HCT116 (cell line): ENCODE measurements at regions not wholly inside any gene's neighbourhood (a gene's known extent, or its start where the extent isn't known, plus 50 kb on each side); places are given as distances from the start of the nearest gene placed in this dataset.

Source experiments
- ATAC-seq: fragments of 200-7000 bp; cut with Tn5 transposase; 2 replicates; pipeline ENCODE4 v1.9.1; 2020; ENCODE audit warnings: mild to moderate bottlenecking, moderate library complexity
- BruUV-seq: library from RNA; stranded (reverse); fragments of 400-500 nt; replicated peaks from 2 replicates; lab custom pipeline; 2021; lab: Mats Ljungman, UMichigan
- CTCF ChIA-PET: fragments of 300-600 bp; sonication (Branson Sonifier 250); formaldehyde crosslinking; loops from one replicate; lab custom pipeline; 2021; ENCODE audit warnings: antibody characterized with exemption; lab: Charles Lee
- POLR2A ChIA-PET: fragments of 300-600, 350-600 bp; sonication (Branson Sonifier 250); formaldehyde crosslinking; loops from one replicate; lab custom pipeline; 2021; ENCODE audit warnings: antibody characterized with exemption; lab: Charles Lee
- RAD21 ChIA-PET, 2 experiments: fragments of 300-600 bp; sonication (Branson Sonifier 250); formaldehyde crosslinking; loops; one replicate each; lab custom pipeline; 2023; ENCODE audit warnings: low total read pairs in 2 of 2; ENCODE audit not compliant: uncharacterized antibody in 2 of 2, unreplicated experiment in 2 of 2, low non-redundant PET in 1 of 2; lab: Charles Lee
- DNase-seq: peaks from one replicate; pipeline ENCODE4 v3.0.0-alpha.2; 2010; ENCODE audit warnings: low read depth, low spot score
- H2AFZ ChIP-seq: fragments of 200-600 bp; shearing (Covaris generic), sonication (generic); 2 replicates; pipeline ENCODE4 v1.6.1; 2017; ENCODE audit warnings: low read depth, mixed run types, mixed read lengths, antibody characterized with exemption, low read length; ENCODE audit not compliant: poor library complexity, severe bottlenecking
- H3K27ac ChIP-seq: 2 replicates; pipeline ENCODE4 v1.5.1; 2012; ENCODE audit warnings: low read depth, low read length
- H3K27me3 ChIP-seq: fragments of 200-600 bp; sonication (generic); 2 replicates; pipeline ENCODE4 v1.6.1; 2016; ENCODE audit warnings: mixed run types, low read length, mixed read lengths; ENCODE audit not compliant: insufficient read depth
- H3K36me3 ChIP-seq, 2 experiments: fragments of 200-500 bp in 1 of 2; fragments of 200-600 bp in 1 of 2; sonication (Bioruptor generic) in 1 of 2; sonication (generic) in 1 of 2; 2 replicates each; pipeline versions ENCODE4 v1.5.1 to v1.6.1; 2014 to 2016; ENCODE audit warnings: low read length in 2 of 2, inconsistent platforms in 1 of 2, mixed read lengths in 1 of 2, mixed run types in 1 of 2; ENCODE audit not compliant: insufficient read depth in 2 of 2, control insufficient read depth in 1 of 2
- H3K4me1 ChIP-seq, 2 experiments: fragments of 200-600 bp in 1 of 2; sonication (generic) in 1 of 2; 2 replicates each; pipeline versions ENCODE4 v1.5.1 to v1.6.1; 2012 to 2017; ENCODE audit warnings: low read length in 2 of 2, inconsistent platforms in 1 of 2, mild to moderate bottlenecking in 1 of 2, mixed read lengths in 1 of 2, mixed run types in 1 of 2, moderate library complexity in 1 of 2; ENCODE audit not compliant: insufficient read depth in 2 of 2, control insufficient read depth in 1 of 2
- H3K4me2 ChIP-seq: fragments of 200-600 bp; sonication (generic); 2 replicates; pipeline ENCODE4 v1.6.1; 2017; ENCODE audit warnings: mixed run types, low read length, mixed read lengths
- H3K4me3 ChIP-seq, 2 experiments: fragments of 200-600 bp in 1 of 2; sonication (generic) in 1 of 2; replicated peaks in 1 of 2; 2 replicates each; pipeline ENCODE4 v1.5.1; 2011 to 2016; ENCODE audit warnings: low read length in 2 of 2, control low read depth in 1 of 2, low read depth in 1 of 2, mild to moderate bottlenecking in 1 of 2, mixed read lengths in 1 of 2, mixed run types in 1 of 2
- H3K79me2 ChIP-seq: fragments of 200-600 bp; sonication (generic); 2 replicates; pipeline ENCODE4 v1.6.1; 2017; ENCODE audit warnings: mild to moderate bottlenecking, mixed run types, low read length, moderate library complexity, mixed read lengths; ENCODE audit not compliant: insufficient read depth
- H3K9ac ChIP-seq: fragments of 200-600 bp; sonication (generic); 2 replicates; pipeline ENCODE4 v1.6.1; 2016; ENCODE audit warnings: low read length, mixed read lengths
- H3K9me2 ChIP-seq: fragments of 200-600 bp; sonication (generic), shearing (Covaris generic); 2 replicates; pipeline ENCODE4 v1.6.1; 2017; ENCODE audit warnings: mixed run types, mild to moderate bottlenecking, moderate library complexity; ENCODE audit not compliant: insufficient read depth
- H3K9me3 ChIP-seq, 2 experiments: fragments of 200-500 bp in 1 of 2; fragments of 200-600 bp in 1 of 2; sonication (Bioruptor generic) in 1 of 2; sonication (generic) in 1 of 2; 2 replicates each; pipeline ENCODE4 v1.6.1; 2014 to 2017; ENCODE audit warnings: low read length in 2 of 2, mixed read lengths in 2 of 2, inconsistent platforms in 1 of 2, low read depth in 1 of 2, mild to moderate bottlenecking in 1 of 2, mixed run types in 1 of 2, moderate library complexity in 1 of 2; ENCODE audit not compliant: control insufficient read depth in 1 of 2, insufficient read depth in 1 of 2
- H4K20me1 ChIP-seq: fragments of 200-600 bp; sonication (generic), shearing (Covaris generic); 2 replicates; pipeline ENCODE4 v1.6.1; 2017; ENCODE audit warnings: mixed run types, mild to moderate bottlenecking, moderate library complexity; ENCODE audit not compliant: insufficient read depth
- CEBPB ChIP-seq: IDR thresholded peaks from 2 replicates; pipeline ENCODE4 v1.6.1; 2012; ENCODE audit warnings: low read depth
- EGR1 ChIP-seq: IDR thresholded peaks from 2 replicates; pipeline ENCODE4 v1.6.1; 2012; ENCODE audit warnings: low read depth
- FOSL1 ChIP-seq: IDR thresholded peaks from 2 replicates; pipeline ENCODE4 v1.6.1; 2012; ENCODE audit warnings: low read depth
- POLR2A ChIP-seq: IDR thresholded peaks from 2 replicates; pipeline ENCODE4 v1.7.0; 2011; ENCODE audit warnings: borderline replicate concordance; ENCODE audit not compliant: insufficient read depth, insufficient read length; ENCODE audit errors: extremely low read depth
- POLR2AphosphoS5 ChIP-seq: IDR thresholded peaks from 2 replicates; pipeline ENCODE4 v1.6.1; 2011; ENCODE audit warnings: mild to moderate bottlenecking, low read depth, low read length, moderate library complexity
- SIN3A ChIP-seq: IDR thresholded peaks from 2 replicates; pipeline ENCODE4 v1.6.1; 2012; ENCODE audit warnings: low read depth
- SRF ChIP-seq: IDR thresholded peaks from 2 replicates; pipeline ENCODE4 v1.6.1; 2012; ENCODE audit warnings: low read depth
- ZFX ChIP-seq: fragments of 450-650 bp; IDR thresholded peaks from 2 replicates; pipeline ENCODE4 v1.6.1; 2017
- ZNF274 ChIP-seq: fragments of 200-500 bp; sonication (Bioruptor generic); IDR thresholded peaks from 2 replicates; pipeline ENCODE4 v1.6.1; 2014; ENCODE audit warnings: mild to moderate bottlenecking, low read depth, low read length, inconsistent platforms
- intact Hi-C: fragments of 100-400 bp; cut with micrococcal nuclease; formaldehyde crosslinking; loops from 2 replicates; pipeline ENCODE4 v1.10.0; 2022
- TF ChIP-seq, protein P1 (sequence below): IDR thresholded peaks from 2 replicates; pipeline ENCODE4 v1.6.1; 2012

DNA sequence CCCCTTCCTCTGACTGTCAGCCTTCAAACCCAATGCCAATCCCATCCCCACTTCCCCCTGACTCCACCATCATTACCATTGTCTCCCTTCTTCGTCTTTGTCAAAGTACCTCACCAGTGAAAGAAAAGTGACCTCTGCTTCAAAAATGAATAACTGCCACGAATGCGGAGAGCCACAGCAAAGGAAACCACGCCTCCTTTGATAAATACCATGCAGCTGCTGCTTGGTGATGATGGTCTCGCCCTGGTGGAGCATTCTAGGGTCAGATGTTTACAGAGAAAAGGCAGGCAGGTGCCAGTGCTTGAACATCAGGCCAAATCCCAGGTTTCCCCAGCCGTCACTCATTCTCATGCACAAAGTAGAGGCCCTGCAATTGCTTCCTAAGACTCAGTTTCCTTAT, 162.2 kb downstream of the BCL11A start:
- ChIA-PET RAD21 (interaction anchor here in 1 of 2 experiments (0.6 kb wide), 1 partner anchor 159 kb away, joined by 4 read pairs; no protein-coding TSS in a partner anchor), CTCF (no interaction called here), POLR2A (no interaction called here)
- Histone ChIP-seq H3K36me3 (no peaks in the 10 kb centered on the region), H3K9me2 (no peaks in the 10 kb centered on the region), H4K20me1 (no peaks in the 10 kb centered on the region), H3K79me2 (no peaks in the 10 kb centered on the region), H3K9me3 (no peaks in the 10 kb centered on the region), H3K4me2 (0 out of 2 replicates have a peak overlapping the region, but pooled peaks have one; percentile 32), H3K27ac (no peak overlapping the region), H3K9ac (no peak overlapping the region), H3K27me3 (peaks cover 27% of the 10 kb centered on the region), H2AFZ (no peak overlapping the region), H3K4me1 (peaks cover 0 to 9% of the 10 kb centered on the region in 2 experiments; a peak in 2 of 4 replicates), H3K4me3 (no peak overlapping the region)
- BruUV-seq = no TSS peak
- ATAC-seq (no peak), DNase-seq (no peak)
- intact Hi-C loops = no loop called here
- no peak for TF ChIP-seq EGR1
- no peak for TF ChIP-seq SIN3A
- TF ChIP-seq CEBPB = no peak
- no peak for TF ChIP-seq SRF
- TF ChIP-seq POLR2AphosphoS5 = no peak
- no peak for TF ChIP-seq ZNF274
- TF ChIP-seq POLR2A = no peak
- TF ChIP-seq FOSL1 = no peak
- TF ChIP-seq, protein P1, sequence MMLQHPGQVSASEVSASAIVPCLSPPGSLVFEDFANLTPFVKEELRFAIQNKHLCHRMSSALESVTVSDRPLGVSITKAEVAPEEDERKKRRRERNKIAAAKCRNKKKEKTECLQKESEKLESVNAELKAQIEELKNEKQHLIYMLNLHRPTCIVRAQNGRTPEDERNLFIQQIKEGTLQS = no peak
- no peak for TF ChIP-seq ZFX

DNA sequence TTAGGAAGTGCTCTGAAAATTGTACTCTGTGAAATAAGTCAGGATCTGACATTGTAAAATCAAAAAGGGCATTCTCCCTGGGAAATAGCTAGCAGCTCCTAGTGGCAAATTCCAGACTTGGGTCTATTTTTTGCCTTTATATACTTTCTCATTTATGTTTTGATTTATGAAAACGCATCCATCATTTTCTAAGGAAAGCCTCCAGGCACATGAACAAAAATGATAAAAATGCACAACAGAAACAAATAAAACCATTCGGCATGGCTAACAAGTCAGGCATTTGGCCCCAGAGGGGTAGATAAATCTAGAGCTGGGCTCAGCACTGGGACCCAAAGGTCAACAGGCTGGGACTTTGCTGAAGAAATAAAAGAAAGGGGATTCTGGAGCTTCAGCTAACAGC, 167.0 kb downstream of the BCL11A start:
- CTCF ChIA-PET = no interaction called here
- Histone ChIP-seq H3K9ac (no peak overlapping the region), H3K79me2 (no peaks in the 10 kb centered on the region), H2AFZ (no peak overlapping the region), H3K9me3 (no peaks in the 10 kb centered on the region), H3K27me3 (peaks cover 42% of the 10 kb centered on the region), H3K4me2 (no peak overlapping the region), H3K9me2 (no peaks in the 10 kb centered on the region), H4K20me1 (no peaks in the 10 kb centered on the region), H3K36me3 (no peaks in the 10 kb centered on the region), H3K4me1 (peaks cover 0 to under 1% of the 10 kb centered on the region in 2 experiments; a peak in 2 of 4 replicates), H3K4me3 (no peak overlapping the region), H3K27ac (no peak overlapping the region)
- no peak for DNase-seq
- intact Hi-C loops = no loop called here
- ATAC-seq = no peak
- RAD21 ChIA-PET = no interaction called here
- POLR2A ChIA-PET = no interaction called here
- BruUV-seq = no TSS peak
- TF ChIP-seq CEBPB = no peak
